ENCODE measurements at regions not wholly inside any gene's neighbourhood (a gene's known extent, or its start where the extent isn't known, plus 50 kb on each side); places are given as distances from the start of the nearest gene placed in this dataset.
"Not testable (repeated sequence)": the region's sequence is repeated elsewhere in the genome, so short reads cannot be mapped to it uniquely, and the experiment has no call there.

DNA sequence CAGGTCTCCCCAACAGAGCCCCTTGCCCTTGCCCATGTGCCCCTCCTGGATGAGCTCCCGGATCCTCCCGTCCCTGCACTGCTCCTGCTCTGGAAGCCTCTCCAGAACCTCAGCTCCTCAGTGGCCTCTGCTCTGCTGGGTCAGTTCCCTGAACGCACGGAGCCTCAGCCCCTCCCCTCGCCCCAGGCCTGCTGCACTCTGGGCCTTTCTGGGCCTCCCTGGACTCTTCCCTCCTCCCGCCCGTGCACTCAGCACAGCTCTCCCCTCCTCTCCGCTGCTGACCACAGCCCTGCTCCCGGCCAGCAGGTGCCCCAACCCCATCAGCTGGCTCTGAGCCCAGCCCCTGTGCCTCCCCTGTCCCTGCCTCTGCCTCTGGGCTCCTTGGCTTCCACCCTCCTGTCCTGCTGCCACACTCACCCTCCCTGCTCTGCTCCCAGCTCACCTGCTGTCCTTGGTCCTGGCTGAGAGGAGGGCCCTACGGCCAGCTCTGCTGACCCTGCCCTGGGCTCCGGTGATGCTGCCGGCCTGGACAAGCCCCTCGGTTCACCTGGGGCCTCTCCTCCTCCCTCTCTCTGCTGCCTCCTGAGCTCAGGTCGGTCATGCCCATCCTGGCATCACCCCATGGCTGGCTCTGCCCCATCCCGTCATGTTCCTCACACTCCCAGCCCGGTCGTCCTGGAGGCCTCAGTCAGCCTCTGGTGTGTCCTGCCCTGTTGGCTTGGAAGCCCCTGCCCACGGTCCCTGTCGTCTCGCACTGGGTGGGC lies 248.4 kb downstream of the TMEM121 start:
- TF ChIP-seq TCF4 (CRISPR knock-in tag; IDR thresholded peaks at IDR 0.05; ENCODE audit: borderline replicate concordance); SNAI2 (CRISPR knock-in tag; IDR thresholded peaks at IDR 0.05); PPARA (CRISPR knock-in tag; IDR thresholded peaks at IDR 0.05; ENCODE audit: borderline replicate concordance): not testable (repeated sequence)
- TF ChIP-seq, protein P1, sequence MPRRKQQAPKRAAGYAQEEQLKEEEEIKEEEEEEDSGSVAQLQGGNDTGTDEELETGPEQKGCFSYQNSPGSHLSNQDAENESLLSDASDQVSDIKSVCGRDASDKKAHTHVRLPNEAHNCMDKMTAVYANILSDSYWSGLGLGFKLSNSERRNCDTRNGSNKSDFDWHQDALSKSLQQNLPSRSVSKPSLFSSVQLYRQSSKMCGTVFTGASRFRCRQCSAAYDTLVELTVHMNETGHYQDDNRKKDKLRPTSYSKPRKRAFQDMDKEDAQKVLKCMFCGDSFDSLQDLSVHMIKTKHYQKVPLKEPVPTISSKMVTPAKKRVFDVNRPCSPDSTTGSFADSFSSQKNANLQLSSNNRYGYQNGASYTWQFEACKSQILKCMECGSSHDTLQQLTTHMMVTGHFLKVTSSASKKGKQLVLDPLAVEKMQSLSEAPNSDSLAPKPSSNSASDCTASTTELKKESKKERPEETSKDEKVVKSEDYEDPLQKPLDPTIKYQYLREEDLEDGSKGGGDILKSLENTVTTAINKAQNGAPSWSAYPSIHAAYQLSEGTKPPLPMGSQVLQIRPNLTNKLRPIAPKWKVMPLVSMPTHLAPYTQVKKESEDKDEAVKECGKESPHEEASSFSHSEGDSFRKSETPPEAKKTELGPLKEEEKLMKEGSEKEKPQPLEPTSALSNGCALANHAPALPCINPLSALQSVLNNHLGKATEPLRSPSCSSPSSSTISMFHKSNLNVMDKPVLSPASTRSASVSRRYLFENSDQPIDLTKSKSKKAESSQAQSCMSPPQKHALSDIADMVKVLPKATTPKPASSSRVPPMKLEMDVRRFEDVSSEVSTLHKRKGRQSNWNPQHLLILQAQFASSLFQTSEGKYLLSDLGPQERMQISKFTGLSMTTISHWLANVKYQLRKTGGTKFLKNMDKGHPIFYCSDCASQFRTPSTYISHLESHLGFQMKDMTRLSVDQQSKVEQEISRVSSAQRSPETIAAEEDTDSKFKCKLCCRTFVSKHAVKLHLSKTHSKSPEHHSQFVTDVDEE (CRISPR knock-in tag; IDR thresholded peaks at IDR 0.05): not testable (repeated sequence)
- TF ChIP-seq, protein P2, sequence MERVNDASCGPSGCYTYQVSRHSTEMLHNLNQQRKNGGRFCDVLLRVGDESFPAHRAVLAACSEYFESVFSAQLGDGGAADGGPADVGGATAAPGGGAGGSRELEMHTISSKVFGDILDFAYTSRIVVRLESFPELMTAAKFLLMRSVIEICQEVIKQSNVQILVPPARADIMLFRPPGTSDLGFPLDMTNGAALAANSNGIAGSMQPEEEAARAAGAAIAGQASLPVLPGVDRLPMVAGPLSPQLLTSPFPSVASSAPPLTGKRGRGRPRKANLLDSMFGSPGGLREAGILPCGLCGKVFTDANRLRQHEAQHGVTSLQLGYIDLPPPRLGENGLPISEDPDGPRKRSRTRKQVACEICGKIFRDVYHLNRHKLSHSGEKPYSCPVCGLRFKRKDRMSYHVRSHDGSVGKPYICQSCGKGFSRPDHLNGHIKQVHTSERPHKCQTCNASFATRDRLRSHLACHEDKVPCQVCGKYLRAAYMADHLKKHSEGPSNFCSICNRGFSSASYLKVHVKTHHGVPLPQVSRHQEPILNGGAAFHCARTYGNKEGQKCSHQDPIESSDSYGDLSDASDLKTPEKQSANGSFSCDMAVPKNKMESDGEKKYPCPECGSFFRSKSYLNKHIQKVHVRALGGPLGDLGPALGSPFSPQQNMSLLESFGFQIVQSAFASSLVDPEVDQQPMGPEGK (CRISPR knock-in tag; IDR thresholded peaks at IDR 0.05; ENCODE audit: borderline replicate concordance): not testable (repeated sequence)
- TF ChIP-seq, protein P3, sequence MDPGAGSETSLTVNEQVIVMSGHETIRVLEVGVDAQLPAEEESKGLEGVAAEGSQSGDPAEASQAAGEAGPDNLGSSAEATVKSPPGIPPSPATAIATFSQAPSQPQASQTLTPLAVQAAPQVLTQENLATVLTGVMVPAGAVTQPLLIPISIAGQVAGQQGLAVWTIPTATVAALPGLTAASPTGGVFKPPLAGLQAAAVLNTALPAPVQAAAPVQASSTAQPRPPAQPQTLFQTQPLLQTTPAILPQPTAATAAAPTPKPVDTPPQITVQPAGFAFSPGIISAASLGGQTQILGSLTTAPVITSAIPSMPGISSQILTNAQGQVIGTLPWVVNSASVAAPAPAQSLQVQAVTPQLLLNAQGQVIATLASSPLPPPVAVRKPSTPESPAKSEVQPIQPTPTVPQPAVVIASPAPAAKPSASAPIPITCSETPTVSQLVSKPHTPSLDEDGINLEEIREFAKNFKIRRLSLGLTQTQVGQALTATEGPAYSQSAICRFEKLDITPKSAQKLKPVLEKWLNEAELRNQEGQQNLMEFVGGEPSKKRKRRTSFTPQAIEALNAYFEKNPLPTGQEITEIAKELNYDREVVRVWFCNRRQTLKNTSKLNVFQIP (CRISPR knock-in tag; IDR thresholded peaks at IDR 0.05; ENCODE audit: borderline replicate concordance, low read depth): not testable (repeated sequence)
- TF ChIP-seq, protein P4, sequence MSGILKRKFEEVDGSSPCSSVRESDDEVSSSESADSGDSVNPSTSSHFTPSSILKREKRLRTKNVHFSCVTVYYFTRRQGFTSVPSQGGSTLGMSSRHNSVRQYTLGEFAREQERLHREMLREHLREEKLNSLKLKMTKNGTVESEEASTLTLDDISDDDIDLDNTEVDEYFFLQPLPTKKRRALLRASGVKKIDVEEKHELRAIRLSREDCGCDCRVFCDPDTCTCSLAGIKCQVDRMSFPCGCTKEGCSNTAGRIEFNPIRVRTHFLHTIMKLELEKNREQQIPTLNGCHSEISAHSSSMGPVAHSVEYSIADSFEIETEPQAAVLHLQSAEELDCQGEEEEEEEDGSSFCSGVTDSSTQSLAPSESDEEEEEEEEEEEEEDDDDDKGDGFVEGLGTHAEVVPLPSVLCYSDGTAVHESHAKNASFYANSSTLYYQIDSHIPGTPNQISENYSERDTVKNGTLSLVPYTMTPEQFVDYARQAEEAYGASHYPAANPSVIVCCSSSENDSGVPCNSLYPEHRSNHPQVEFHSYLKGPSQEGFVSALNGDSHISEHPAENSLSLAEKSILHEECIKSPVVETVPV (CRISPR knock-in tag; IDR thresholded peaks at IDR 0.05): not testable (repeated sequence)
- TF ChIP-seq, protein P5, sequence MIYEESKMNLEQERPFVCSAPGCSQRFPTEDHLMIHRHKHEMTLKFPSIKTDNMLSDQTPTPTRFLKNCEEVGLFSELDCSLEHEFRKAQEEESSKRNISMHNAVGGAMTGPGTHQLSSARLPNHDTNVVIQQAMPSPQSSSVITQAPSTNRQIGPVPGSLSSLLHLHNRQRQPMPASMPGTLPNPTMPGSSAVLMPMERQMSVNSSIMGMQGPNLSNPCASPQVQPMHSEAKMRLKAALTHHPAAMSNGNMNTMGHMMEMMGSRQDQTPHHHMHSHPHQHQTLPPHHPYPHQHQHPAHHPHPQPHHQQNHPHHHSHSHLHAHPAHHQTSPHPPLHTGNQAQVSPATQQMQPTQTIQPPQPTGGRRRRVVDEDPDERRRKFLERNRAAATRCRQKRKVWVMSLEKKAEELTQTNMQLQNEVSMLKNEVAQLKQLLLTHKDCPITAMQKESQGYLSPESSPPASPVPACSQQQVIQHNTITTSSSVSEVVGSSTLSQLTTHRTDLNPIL (CRISPR knock-in tag; IDR thresholded peaks at IDR 0.05; ENCODE audit: low read depth): not testable (repeated sequence)
